ENCODE measurements at regions not wholly inside any gene's neighbourhood (a gene's known extent, or its start where the extent isn't known, plus 50 kb on each side); places are given as distances from the start of the nearest gene placed in this dataset.

DNA sequence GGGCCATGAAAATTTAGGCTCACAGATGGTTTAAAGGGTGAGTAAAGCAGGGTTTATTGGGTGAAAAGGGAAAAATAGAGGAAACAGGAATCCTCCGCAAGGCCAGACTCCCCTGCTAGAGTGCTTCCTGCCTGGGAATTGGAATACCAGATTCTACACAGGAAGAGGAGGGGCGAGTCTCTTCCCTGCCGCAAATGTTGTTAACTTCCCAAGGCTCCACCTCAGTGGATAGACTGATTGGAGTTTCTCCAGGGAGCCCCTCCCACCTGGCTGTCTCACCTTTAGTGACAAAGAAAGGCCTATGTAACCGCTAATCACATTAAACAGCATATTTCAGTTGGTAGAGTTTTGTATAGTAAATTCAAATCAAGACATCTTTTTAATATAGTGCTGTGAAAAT is 1450.1 kb downstream of the KCNT2 start:
- no peak for DNase-seq
- in situ Hi-C loops (cut with HindIII; ENCODE audit: low pct_ligation_motif_present, low pct_unique_long_range_greater_than_20kb, low sequenced_read_pairs): no loop called here

GRCh38 chr1:195153107-195153506 is 1455.1 kb downstream of the KCNT2 start:
- no peak for DNase-seq
- in situ Hi-C loops (cut with HindIII; ENCODE audit: low pct_ligation_motif_present, low pct_unique_long_range_greater_than_20kb, low sequenced_read_pairs): no loop called here

- no peak for DNase-seq
- in situ Hi-C loops (cut with HindIII; ENCODE audit: low pct_ligation_motif_present, low pct_unique_long_range_greater_than_20kb, low sequenced_read_pairs): no loop called here
Measured at GRCh38 chr1:195150768-195151167, 1457.5 kb downstream of the KCNT2 start.

DNA sequence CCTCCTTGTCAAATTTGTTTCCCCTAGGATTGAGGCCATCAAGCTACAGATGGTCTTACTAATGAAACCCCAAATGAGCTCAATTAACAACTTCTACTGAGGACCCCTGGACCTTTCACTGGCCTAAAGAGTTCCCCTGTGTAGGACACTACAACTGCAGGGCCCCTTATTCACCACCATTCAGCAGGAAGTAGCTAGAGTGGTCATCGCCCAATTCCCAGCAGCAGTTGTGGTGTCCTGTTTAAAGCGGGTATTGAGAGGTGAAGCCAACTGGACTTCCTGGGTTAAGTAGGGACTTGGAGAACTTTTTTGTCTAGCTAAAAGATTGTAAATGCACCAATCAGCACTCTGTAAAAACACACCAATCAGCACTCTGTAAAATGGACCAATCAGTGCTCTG is 1466.9 kb downstream of the KCNT2 start:
- in situ Hi-C loops (cut with HindIII; ENCODE audit: low pct_ligation_motif_present, low pct_unique_long_range_greater_than_20kb, low sequenced_read_pairs): no loop called here
- peak; percentile 54 for DNase-seq

GRCh38 chr1:195130598-195130997 is 1477.6 kb downstream of the KCNT2 start:
- DNase-seq: no peak
- in situ Hi-C loops (cut with HindIII; ENCODE audit: low pct_ligation_motif_present, low pct_unique_long_range_greater_than_20kb, low sequenced_read_pairs): no loop called here

- DNase-seq: no peak
- in situ Hi-C loops (cut with HindIII; ENCODE audit: low pct_ligation_motif_present, low pct_unique_long_range_greater_than_20kb, low sequenced_read_pairs): no loop called here
Measured at GRCh38 chr1:195122497-195122896, 1485.7 kb downstream of the KCNT2 start.

GRCh38 chr1:195113471-195113870 is 1494.8 kb downstream of the KCNT2 start:
- in situ Hi-C loops (cut with HindIII; ENCODE audit: low pct_ligation_motif_present, low pct_unique_long_range_greater_than_20kb, low sequenced_read_pairs): no loop called here

GRCh38 chr1:195105773-195106172 is 1502.5 kb downstream of the KCNT2 start:
- DNase-seq: no peak
- in situ Hi-C loops (cut with HindIII; ENCODE audit: low pct_ligation_motif_present, low pct_unique_long_range_greater_than_20kb, low sequenced_read_pairs): no loop called here

More at GRCh38 chr1:195113471-195113870, 1494.8 kb downstream of the KCNT2 start:
- peak; percentile 16 for DNase-seq

DNA sequence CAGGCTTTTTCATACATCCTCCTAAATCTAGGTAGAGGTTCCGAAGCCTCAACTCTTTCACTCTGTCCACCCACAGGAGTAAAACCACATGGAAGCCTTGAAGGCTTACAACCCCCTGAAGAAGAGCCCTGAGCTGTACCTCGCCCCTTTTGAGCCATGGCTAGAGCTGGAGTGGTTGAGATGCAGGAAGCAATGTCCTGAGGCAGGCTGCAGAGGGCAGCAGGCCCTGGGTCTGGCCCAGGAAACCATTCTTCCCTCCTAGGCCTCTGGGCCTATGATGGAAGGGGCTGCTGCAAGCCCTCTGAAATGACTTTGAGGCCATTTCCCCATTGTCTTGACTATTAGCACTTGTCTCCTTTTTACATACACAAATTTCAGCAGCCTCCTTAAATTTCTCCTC is 1503.0 kb downstream of the KCNT2 start:
- in situ Hi-C loops (cut with HindIII; ENCODE audit: low pct_ligation_motif_present, low pct_unique_long_range_greater_than_20kb, low sequenced_read_pairs): no loop called here
- no peak for DNase-seq

DNA sequence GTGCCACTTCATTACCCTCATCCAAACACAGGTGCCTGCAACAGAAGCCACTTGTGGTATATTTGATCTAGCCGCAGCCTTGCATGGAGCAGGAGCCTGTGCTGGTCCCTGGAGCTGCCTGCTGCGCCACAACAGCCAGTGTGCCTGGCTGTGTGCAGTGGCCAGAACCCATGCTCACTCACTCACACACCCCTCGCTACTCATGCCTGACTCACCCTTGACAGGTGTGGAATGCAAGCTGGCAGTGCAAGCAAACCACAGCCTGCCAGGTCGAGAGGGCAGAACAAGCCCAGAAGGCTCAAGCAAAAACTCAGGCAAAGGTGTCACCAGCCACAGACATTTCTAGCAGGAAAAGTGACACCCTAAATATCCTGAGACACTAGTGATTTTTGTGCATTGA is 1510.9 kb downstream of the KCNT2 start:
- in situ Hi-C loops (cut with HindIII; ENCODE audit: low pct_ligation_motif_present, low pct_unique_long_range_greater_than_20kb, low sequenced_read_pairs): no loop called here
- DNase-seq: peak; percentile 10

DNA sequence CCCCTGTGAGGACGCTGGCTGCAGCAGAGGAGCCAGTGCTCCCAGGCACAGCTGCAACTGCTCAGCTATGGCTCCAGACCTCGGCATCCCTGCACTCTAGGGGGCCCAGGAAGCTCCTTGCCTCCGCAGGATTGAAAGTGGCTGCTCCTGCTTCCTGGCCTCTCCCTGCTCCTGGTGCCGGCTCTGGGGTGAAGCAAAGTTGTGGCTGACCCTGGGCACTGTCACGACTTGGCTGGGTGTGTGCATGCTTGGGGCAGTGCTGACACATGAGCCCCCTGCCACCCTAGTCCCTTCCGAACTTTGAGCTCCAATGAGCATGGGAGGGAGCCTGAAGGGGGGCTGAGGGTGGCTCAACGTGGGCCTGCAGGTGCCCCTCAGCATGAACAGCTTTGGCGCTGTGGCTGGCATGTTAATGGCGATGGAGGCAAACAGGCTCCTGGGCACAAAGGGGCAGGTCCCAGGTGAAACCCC is 1512.2 kb downstream of the KCNT2 start:
- in situ Hi-C loops (cut with HindIII; ENCODE audit: low pct_ligation_motif_present, low pct_unique_long_range_greater_than_20kb, low sequenced_read_pairs): no loop called here

GRCh38 chr1:195085196-195085595 is 1523.0 kb downstream of the KCNT2 start:
- in situ Hi-C loops (cut with HindIII; ENCODE audit: low pct_ligation_motif_present, low pct_unique_long_range_greater_than_20kb, low sequenced_read_pairs): no loop called here
- no peak for DNase-seq

More for the DNA sequence above, 1512.2 kb downstream of the KCNT2 start:
- no peak for DNase-seq

GRCh38 chr1:195082183-195082582 is 1526.1 kb downstream of the KCNT2 start:
- DNase-seq: no peak
- in situ Hi-C loops (cut with HindIII; ENCODE audit: low pct_ligation_motif_present, low pct_unique_long_range_greater_than_20kb, low sequenced_read_pairs): no loop called here

GRCh38 chr1:195076682-195077081 is 1531.6 kb downstream of the KCNT2 start:
- in situ Hi-C loops (cut with HindIII; ENCODE audit: low pct_ligation_motif_present, low pct_unique_long_range_greater_than_20kb, low sequenced_read_pairs): no loop called here
- no peak for DNase-seq

DNA sequence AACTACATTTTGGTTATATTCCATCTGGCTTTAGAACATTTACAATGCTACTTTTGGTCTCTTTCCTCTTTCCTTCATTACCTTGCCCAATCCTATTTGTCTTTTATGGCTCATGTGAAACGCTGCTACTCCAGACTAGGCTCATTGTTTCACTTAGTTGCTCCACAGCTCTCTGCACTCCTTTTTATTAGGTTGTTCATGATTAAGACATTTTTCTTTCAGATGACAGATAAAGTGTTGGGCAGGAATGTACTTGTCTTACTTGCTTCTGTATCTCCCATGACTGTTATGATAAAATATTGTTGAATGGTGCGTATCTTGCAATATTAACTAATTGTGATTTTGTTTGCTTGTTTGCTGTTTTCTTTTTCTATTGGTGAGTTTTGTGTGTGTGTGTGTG is 1532.3 kb downstream of the KCNT2 start:
- in situ Hi-C loops (cut with HindIII; ENCODE audit: low pct_ligation_motif_present, low pct_unique_long_range_greater_than_20kb, low sequenced_read_pairs): no loop called here
- no peak for DNase-seq

DNA sequence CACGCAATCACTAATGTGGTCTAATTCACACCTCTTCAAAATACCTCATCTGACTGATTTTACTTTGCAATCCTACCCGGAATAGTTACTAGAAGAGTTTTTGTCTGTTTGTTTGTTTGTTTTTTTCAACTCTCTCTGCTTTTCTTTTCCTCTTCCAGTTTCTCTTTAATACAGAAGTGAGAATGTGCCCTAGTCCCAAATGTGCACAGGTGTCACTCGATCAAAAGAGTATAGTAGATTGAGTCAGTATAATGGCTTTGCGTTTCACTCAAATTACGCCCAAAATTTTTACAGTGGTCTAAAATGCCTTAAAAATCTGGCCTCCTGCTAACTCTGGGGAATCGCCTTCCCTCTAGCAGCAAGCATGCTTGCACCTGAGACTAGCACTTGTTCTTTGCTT is 1536.8 kb downstream of the KCNT2 start:
- in situ Hi-C loops (cut with HindIII; ENCODE audit: low pct_ligation_motif_present, low pct_unique_long_range_greater_than_20kb, low sequenced_read_pairs): no loop called here
- DNase-seq: no peak

- no peak for DNase-seq
- in situ Hi-C loops (cut with HindIII; ENCODE audit: low pct_ligation_motif_present, low pct_unique_long_range_greater_than_20kb, low sequenced_read_pairs): no loop called here
Measured at GRCh38 chr1:195065437-195065836, 1542.8 kb downstream of the KCNT2 start.

GRCh38 chr1:195064358-195064757 is 1543.9 kb downstream of the KCNT2 start:
- in situ Hi-C loops (cut with HindIII; ENCODE audit: low pct_ligation_motif_present, low pct_unique_long_range_greater_than_20kb, low sequenced_read_pairs): no loop called here

GRCh38 chr1:195054217-195054687 is 1554.0 kb downstream of the KCNT2 start:
- in situ Hi-C loops (cut with HindIII; ENCODE audit: low pct_ligation_motif_present, low pct_unique_long_range_greater_than_20kb, low sequenced_read_pairs): no loop called here

More at GRCh38 chr1:195064358-195064757, 1543.9 kb downstream of the KCNT2 start:
- no peak for DNase-seq

GRCh38 chr1:195053478-195053877 is 1554.8 kb downstream of the KCNT2 start:
- peak; percentile 37 for DNase-seq
- in situ Hi-C loops (cut with HindIII; ENCODE audit: low pct_ligation_motif_present, low pct_unique_long_range_greater_than_20kb, low sequenced_read_pairs): no loop called here

More at GRCh38 chr1:195054217-195054687, 1554.0 kb downstream of the KCNT2 start:
- no peak for DNase-seq

GRCh38 chr1:195047772-195048171 is 1560.5 kb downstream of the KCNT2 start:
- no peak for DNase-seq
- in situ Hi-C loops (cut with HindIII; ENCODE audit: low pct_ligation_motif_present, low pct_unique_long_range_greater_than_20kb, low sequenced_read_pairs): no loop called here
